ENCODE measurements at regions not wholly inside any gene's neighbourhood (a gene's known extent, or its start where the extent isn't known, plus 50 kb on each side); places are given as distances from the start of the nearest gene placed in this dataset.
A peak's percentile ranks its signal among the peaks of the same experiment; 100 is the strongest.

- Mint-ChIP-seq H3K4me3 (no peak overlapping the region), H3K27ac (no peak overlapping the region), H3K4me1 (peaks cover 18% of the 10 kb centered on the region), H3K36me3 (no peaks in the 10 kb centered on the region), H3K27me3 (ENCODE audit: low read depth) (no peaks in the 10 kb centered on the region), H3K9me3 (peaks cover 4% of the 10 kb centered on the region)
- no peak for TF ChIP-seq CTCF (IDR thresholded peaks at IDR 0.05; ENCODE audit: unreplicated experiment)
- DNase-seq (ENCODE audit: low spot score in 2 of 2, unreplicated experiment in 2 of 2): no peak
These were observed 158.8 kb upstream of the KLF6 start for GRCh38 chr10:3943695-3944257.

- H3K36me3 Mint-ChIP-seq: no peaks in the 10 kb centered on the region
- DNase-seq (ENCODE audit: low spot score in 2 of 2, unreplicated experiment in 2 of 2): no peak
- no peak for TF ChIP-seq CTCF (IDR thresholded peaks at IDR 0.05; ENCODE audit: unreplicated experiment)
- H3K9me3 Mint-ChIP-seq: peaks cover 4% of the 10 kb centered on the region
- H3K27me3 Mint-ChIP-seq (ENCODE audit: low read depth): no peaks in the 10 kb centered on the region
- no peak overlapping the region for H3K4me3 Mint-ChIP-seq
- H3K4me1 Mint-ChIP-seq: peaks cover 18% of the 10 kb centered on the region
- no peak overlapping the region for H3K27ac Mint-ChIP-seq
These were observed 158.0 kb upstream of the KLF6 start for GRCh38 chr10:3942937-3943489.

- H3K4me3 Mint-ChIP-seq: no peak overlapping the region
- no peaks in the 10 kb centered on the region for H3K27me3 Mint-ChIP-seq (ENCODE audit: low read depth)
- no peak for DNase-seq (ENCODE audit: low spot score in 2 of 2, unreplicated experiment in 2 of 2)
- H3K36me3 Mint-ChIP-seq: no peaks in the 10 kb centered on the region
- H3K9me3 Mint-ChIP-seq: peaks cover 4% of the 10 kb centered on the region
- no peak overlapping the region for H3K27ac Mint-ChIP-seq
- TF ChIP-seq CTCF (IDR thresholded peaks at IDR 0.05; ENCODE audit: unreplicated experiment): no peak
- peaks cover 18% of the 10 kb centered on the region for H3K4me1 Mint-ChIP-seq
These were observed 156.7 kb upstream of the KLF6 start for GRCh38 chr10:3941676-3942075.

- H3K36me3 Mint-ChIP-seq: no peaks in the 10 kb centered on the region
- no peak overlapping the region for H3K27ac Mint-ChIP-seq
- no peaks in the 10 kb centered on the region for H3K27me3 Mint-ChIP-seq (ENCODE audit: low read depth)
- peaks cover 4% of the 10 kb centered on the region for H3K9me3 Mint-ChIP-seq
- H3K4me1 Mint-ChIP-seq: peaks cover 15% of the 10 kb centered on the region
- no peak for DNase-seq (ENCODE audit: low spot score in 2 of 2, unreplicated experiment in 2 of 2)
- no peak overlapping the region for H3K4me3 Mint-ChIP-seq
- no peak for TF ChIP-seq CTCF (IDR thresholded peaks at IDR 0.05; ENCODE audit: unreplicated experiment)
These were observed 151.5 kb upstream of the KLF6 start for GRCh38 chr10:3936422-3937040.

- H3K4me1 Mint-ChIP-seq: peaks cover 11% of the 10 kb centered on the region
- H3K36me3 Mint-ChIP-seq: no peaks in the 10 kb centered on the region
- H3K27ac Mint-ChIP-seq: peak overlapping the region; percentile 18
- no peak for DNase-seq (ENCODE audit: low spot score in 2 of 2, unreplicated experiment in 2 of 2)
- H3K4me3 Mint-ChIP-seq: no peak overlapping the region
- peaks cover 4% of the 10 kb centered on the region for H3K9me3 Mint-ChIP-seq
- H3K27me3 Mint-ChIP-seq (ENCODE audit: low read depth): no peaks in the 10 kb centered on the region
- TF ChIP-seq CTCF (IDR thresholded peaks at IDR 0.05; ENCODE audit: unreplicated experiment): no peak
These were observed 150.9 kb upstream of the KLF6 start for GRCh38 chr10:3935933-3936359.
